ENCODE measurements at regions not wholly inside any gene's neighbourhood (a gene's known extent, or its start where the extent isn't known, plus 50 kb on each side); places are given as distances from the start of the nearest gene placed in this dataset.

- TF ChIP-seq CTCF (IDR thresholded peaks at IDR 0.05) (no peak), EZH2 (IDR thresholded peaks at IDR 0.05; ENCODE audit: borderline replicate concordance, insufficient read depth, low read depth, low read length, poor library complexity, severe bottlenecking) (no peak)
These were observed 229.8 kb upstream of the IPO5 start for GRCh38 chr13:97723655-97724054.

Data from B cell (primary cell).